Fibroblast of skin of left biceps (primary cell): ENCODE measurements at regions not wholly inside any gene's neighbourhood (a gene's known extent, or its start where the extent isn't known, plus 50 kb on each side); places are given as distances from the start of the nearest gene placed in this dataset.
"Not testable (repeated sequence)": the region's sequence is repeated elsewhere in the genome, so short reads cannot be mapped to it uniquely, and the experiment has no call there.

Source experiments
- DNase-seq, 2 experiments: peaks; one replicate each; pipeline ENCODE4 v3.0.0-alpha.2; 2013; ENCODE audit warnings: low read depth in 2 of 2

DNA sequence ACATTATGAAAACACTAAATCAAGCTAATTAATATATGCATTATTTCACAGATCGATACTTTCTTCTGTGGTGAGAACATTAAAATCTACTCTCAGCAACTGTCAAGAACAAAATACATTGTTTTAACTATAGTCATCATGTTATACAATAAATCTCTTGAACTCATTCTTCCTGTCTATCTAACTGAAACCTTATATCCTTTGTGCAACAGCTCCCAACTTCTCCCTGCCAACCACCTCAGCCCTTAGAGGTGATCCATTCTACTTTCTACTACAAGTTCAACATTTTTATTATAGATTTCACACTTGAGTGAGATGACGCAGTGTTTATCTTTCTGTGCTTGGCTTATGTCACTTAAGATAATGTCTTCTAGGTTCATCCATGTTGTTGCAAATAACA lies 535.2 kb upstream of the CRIM1 start:
- no peak for DNase-seq

DNA sequence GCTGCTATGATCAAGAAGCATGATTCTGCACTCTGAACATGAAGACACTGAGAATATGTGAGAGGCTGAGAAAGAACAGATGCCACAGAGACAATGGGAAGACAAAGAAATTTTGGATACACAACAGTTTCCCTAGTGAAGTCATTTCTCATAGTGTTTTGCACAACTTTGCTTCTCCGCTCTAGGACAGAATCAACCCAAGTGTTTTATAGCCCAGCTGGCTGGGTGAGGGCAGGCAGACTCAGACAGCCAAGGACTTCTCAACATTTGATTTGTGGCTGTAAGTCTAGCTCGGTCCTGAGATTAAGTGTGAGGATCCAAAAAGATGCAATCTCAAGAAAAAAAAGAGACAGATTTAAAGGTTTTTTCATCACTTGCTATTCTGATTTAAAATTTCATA lies 536.5 kb upstream of the CRIM1 start:
- no peak for DNase-seq

GRCh38 chr2:35818359-35818758 lies 537.2 kb upstream of the CRIM1 start:
- DNase-seq: not testable (repeated sequence)

GRCh38 chr2:35814597-35814996 lies 541.0 kb upstream of the CRIM1 start:
- DNase-seq: not testable (repeated sequence)

GRCh38 chr2:35803126-35803525 lies 552.5 kb upstream of the CRIM1 start:
- no peak for DNase-seq

DNA sequence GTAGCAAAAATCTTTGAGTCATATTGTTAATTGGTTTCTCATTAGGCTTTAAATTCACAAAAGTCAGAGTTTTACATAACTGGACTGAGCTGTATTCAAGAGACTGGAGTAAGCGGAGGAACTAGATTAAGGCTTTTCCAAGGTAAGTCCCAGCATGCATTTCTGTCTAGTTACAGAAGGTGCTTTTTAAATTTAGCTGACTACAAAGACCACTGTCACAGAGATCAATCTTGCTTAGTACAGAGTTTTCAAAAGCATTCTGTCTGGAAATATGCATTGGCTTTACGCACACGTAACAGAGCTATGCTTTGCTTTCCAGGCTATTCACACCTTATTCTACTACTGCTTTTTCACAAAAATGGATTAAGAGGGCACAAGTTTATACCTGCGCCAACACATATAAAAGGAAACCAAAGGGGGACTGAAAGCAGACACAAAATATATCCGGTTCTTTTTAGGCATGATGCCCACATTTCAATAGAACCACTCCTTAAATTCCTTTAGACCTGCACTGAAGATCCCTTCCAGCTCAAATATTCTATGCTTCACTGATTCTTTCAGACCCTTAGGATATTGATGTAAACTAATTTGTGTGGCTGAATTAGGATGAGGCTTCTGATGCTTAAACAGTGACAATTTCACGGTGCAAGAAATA lies 560.7 kb upstream of the CRIM1 start:
- no peak for DNase-seq

DNA sequence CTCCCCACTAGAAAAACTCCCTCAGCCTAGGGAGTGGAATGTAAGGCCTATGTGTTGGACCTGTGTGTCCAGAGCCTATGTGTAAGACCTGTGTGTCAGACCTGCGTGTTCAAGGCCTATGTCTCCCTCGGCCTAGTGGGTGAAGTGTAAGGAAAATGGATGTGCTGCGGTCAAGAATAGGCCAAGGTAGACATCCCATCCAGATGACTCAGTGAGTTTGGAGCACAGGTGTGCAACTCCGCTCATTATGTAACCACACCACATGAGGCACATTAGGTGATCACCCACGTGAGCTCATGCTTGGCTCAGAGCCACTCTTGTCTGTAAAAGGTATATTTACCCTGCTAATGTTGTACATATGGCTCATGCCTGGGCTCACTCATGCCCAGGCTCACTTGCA lies 565.3 kb upstream of the CRIM1 start:
- DNase-seq: no peak

- DNase-seq: no peak
Measured at GRCh38 chr2:35788543-35788942, 567.0 kb upstream of the CRIM1 start.

- no peak for DNase-seq
Measured at GRCh38 chr2:35787302-35788031, 568.1 kb upstream of the CRIM1 start.

GRCh38 chr2:35785564-35785963 lies 570.0 kb upstream of the CRIM1 start:
- DNase-seq: no peak

DNA sequence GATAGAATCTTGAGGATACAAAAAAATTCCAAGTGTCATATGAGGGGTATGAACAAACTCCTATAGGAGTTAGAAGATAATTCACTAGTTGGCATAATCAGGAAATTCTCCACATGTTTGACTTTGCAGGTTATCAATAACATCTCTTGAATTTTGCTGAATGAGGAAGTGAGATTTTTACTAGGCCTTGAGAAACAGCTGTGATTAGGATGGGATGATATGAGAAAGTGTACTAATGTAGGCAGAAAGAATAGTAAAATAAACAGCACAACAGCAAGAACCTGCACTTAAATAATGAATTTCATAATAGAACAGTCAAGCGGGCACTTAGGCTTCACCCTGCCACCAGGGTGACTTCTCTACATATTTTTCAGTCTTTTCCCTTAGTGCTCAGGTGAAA lies 570.8 kb upstream of the CRIM1 start:
- no peak for DNase-seq

DNA sequence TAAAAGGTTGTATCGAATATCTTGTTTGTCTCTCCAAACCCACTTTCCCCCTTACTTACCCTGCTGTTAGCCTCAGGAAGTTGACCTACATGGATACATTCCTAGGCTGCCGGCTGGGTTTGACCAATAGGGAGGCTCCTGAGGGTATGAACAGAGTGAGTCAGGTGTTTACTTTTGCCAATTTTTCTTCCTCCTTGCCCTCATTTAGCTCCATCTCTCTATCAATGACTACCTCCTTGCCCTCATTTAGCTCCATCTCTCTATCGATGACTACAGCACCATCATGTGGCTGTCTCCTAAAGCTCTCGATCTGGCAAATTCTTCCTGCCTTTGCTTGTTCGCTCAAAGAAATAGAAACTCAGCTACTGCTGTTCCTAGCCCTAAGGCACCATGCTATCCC lies 571.9 kb upstream of the CRIM1 start:
- DNase-seq: no peak

DNA sequence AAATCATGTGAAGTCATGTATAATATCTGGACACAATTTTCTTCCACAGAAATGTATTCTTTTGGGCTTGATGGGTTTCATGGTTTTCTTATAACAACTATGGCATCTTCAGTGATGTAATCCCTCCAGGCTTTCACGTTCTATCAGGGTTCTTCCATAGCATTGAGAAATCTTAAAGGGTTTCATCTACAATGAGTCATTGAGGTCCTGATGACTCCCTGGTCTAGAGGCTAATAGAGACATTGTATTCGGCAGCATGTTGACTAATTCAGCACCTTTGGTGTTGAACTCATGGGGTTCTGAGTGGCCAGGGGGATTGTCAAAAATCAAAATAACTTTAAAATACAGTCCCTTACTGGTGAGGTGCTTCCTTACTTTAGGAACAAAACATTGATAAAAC lies 614.0 kb upstream of the CRIM1 start:
- no peak for DNase-seq

- DNase-seq: no peak
Measured at GRCh38 chr2:35731674-35732073, 623.9 kb upstream of the CRIM1 start.

DNA sequence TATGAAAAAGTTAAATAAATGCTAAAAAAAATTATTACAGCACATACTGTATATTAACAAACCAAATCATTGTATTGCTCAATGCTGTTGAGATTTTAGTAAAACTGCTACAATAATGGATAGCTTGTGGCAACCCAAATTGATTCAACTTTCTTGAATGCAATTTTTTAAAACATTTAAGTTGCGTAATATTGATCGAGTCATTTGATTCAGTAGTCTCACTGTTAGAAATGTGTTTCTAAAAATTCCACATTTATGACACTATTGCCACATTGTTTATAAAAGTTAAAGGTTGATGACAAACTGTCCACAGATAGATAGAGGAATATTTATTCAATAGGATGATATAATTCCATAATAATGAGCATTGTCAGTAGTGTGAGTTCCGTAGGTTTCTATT lies 640.7 kb upstream of the CRIM1 start:
- DNase-seq: peak in 1 of 2 experiments; percentile 2

DNA sequence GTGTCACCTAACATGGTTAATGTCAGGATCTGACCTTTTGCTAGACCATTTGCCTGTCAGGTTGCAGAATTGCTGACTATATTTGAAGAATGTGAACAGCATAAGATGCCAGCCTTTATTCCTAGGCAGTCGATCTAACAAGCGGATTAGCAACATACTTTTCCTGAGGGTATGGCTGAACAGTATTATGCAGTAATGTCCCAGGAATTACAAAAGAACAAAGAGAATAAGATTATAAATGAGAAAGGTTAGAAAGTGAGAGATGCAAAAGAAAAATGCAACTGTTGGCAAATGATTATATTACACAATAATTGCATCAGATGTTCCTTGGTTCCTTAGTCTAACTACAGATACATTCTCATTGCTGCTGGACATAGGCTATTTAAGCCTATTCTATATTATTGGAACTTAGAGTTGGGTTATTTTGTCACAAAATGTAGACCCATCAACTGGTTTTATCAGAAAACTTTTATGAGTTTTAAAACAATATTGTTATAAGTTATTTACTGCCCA lies 647.1 kb upstream of the CRIM1 start:
- DNase-seq: no peak

DNA sequence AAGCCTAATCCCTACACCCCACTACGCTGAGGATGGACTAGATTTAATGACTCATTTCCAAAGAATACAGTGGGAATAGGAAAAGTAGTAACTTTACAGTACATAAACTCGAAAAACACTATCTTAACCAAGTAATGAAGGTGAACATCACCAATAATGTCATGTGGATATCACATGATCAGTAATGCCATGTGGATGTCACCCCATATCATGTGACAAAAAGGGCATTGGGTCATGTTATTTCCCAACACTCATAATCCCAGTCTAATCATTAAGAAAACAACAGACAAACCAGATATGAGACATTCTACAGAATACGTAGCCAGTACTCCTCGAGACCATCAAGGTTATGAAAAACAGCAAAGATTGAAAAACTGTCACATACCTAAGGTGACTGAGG lies 667.3 kb upstream of the CRIM1 start:
- DNase-seq: no peak

DNA sequence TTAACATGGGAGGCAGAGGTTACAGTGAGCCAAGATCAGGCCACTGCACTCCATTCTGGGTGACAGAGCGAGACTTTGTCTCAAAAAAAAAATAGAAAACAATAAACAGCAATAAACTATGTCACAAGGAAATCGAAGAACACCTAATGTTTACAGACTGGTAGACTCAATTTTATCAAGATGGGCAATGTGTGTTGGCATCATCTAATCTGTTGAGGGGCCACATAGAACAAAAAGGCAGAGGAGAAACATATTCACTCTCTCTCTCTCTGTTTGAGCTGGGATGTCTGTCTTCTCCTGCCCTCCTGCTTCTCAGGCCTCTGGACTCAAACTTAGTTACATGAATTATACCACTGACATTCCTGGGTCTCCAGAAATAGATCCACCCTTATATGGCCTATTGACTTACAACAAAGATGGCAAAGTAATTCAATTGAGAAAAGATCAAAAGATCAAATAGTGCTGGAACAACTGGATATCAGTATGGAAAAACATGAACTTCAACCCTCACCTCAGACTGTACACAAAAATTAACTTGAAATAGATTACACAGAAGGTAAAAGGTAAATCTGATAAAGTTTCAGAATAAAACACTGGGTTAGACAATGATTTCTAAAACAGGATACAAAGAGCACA lies 703.8 kb upstream of the CRIM1 start:
- DNase-seq: no peak

GRCh38 chr2:35614640-35615039 lies 740.9 kb upstream of the CRIM1 start:
- no peak for DNase-seq

GRCh38 chr2:35606394-35606793 lies 749.2 kb upstream of the CRIM1 start:
- no peak for DNase-seq

- DNase-seq: no peak
Measured at GRCh38 chr2:35598310-35598709, 757.3 kb upstream of the CRIM1 start.

- no peak for DNase-seq
Measured at GRCh38 chr2:35591886-35592285, 763.7 kb upstream of the CRIM1 start.

- no peak for DNase-seq
Measured at GRCh38 chr2:35585972-35586371, 769.6 kb upstream of the CRIM1 start.
